ENCODE measurements at regions not wholly inside any gene's neighbourhood (a gene's known extent, or its start where the extent isn't known, plus 50 kb on each side); places are given as distances from the start of the nearest gene placed in this dataset.

- TF ChIP-seq POLR2A (IDR thresholded peaks at IDR 0.05) (no peak), EP300 (IDR thresholded peaks at IDR 0.05) (no peak)
Measured at GRCh38 chr2:167718560-167718959, 528.8 kb downstream of the STK39 start.
